IPS DF 4.7 (cell line): ENCODE measurements at regions not wholly inside any gene's neighbourhood (a gene's known extent, or its start where the extent isn't known, plus 50 kb on each side); places are given as distances from the start of the nearest gene placed in this dataset.
A peak's percentile ranks its signal among the peaks of the same experiment; 100 is the strongest.

ENCODE experiments used
- DNase-seq: peaks from one replicate; pipeline ENCODE4 v3.0.0-alpha.2; 2013; ENCODE audit warnings: low spot score; ENCODE audit errors: extremely low read depth

- DNase-seq, result no peak
Measured at GRCh38 chr13:87872813-87873212, 201.6 kb downstream of the SLITRK5 start.

DNA sequence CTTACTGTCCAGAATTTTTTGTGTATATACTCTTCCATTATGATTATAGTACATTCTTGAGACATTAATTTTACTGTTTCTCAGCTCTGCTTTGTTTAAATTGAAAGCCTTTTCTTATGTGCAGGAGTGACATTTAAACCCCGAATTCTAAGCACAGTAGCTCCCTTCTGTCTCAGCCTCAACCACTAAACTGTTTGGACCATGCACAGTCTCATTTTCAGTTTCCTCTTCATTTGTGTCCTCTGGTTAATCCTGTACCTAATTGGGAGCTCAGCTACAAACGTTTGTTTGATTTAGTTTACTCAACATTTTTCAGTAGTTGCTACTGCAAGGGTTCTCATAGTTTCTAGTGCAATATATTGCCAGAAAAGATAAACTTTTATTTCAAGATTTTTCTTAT is 206.3 kb downstream of the SLITRK5 start:
- no peak for DNase-seq

DNA sequence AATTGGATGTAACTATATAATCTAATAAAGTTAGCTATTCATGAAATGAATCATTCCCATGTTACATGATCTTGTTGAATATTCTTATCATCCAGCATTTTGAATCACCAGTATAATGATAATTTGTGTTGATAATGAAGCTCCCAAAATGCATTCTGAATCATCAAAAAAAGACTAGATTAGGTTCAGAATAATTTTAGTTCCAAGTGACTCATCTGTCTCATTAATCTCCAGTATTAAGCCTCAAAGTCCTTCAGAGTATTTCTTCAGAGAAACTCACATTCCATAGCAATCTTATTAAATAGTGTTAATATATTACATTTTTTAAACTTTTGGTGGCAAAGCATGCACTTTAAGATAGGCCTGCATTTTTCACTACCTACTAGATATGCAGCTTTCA is 207.5 kb downstream of the SLITRK5 start:
- no peak for DNase-seq

DNA sequence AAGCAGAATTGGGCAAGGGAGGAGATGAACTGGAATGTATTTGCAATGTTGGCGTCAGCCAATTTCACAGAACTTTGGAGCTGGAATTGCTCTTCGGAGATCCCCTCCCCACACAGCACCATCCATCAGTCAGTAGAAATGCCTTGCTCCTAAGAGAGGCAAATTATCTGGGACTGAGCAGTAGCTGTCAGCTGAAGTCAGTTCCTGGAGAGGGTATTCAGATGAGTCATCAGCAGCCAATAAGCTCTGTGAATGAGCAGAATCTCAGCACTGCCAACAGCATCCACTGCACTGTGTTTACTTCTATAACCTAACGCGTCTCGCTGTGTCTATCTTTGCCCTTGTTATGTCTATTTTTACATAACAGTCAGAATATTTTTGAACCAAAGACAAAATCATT is 213.7 kb downstream of the SLITRK5 start:
- DNase-seq, result peak; percentile 11

DNA sequence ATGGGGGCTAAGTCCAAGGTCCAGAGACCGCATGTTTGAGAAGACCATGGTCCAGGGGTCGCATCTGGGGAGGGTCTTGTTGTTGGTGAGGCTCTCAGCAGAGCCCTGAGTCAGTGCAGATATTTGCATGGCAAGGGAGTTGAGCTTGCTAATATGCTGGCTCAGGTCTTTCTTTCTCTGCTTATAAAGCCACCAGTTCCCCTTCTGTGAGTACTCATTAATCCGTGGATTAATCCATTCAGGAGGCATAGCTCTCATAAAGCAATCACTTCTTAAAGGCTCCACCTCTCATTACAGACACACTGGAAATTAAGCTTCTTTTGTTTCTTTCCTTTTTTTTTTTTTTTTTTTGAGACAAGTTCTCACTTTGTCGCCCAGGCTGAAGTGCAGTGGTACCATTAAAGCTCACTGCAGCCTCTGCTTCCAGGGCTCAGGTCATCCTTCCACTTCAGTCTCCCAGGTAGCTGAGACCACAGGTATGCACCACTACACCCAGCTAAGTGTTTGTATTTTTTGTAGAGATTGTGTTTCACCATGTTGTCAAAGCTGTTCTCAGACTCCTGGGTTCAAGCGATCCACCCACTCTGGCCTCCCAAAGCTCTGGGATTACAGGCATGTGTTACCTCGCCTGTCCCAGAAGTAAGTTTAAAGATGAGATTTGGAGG is 216.4 kb downstream of the SLITRK5 start:
- no peak for DNase-seq

GRCh38 chr13:87889254-87889653 is 218.1 kb downstream of the SLITRK5 start:
- no peak for DNase-seq

- no peak for DNase-seq
Measured at GRCh38 chr13:87893186-87893585, 222.0 kb downstream of the SLITRK5 start.

DNA sequence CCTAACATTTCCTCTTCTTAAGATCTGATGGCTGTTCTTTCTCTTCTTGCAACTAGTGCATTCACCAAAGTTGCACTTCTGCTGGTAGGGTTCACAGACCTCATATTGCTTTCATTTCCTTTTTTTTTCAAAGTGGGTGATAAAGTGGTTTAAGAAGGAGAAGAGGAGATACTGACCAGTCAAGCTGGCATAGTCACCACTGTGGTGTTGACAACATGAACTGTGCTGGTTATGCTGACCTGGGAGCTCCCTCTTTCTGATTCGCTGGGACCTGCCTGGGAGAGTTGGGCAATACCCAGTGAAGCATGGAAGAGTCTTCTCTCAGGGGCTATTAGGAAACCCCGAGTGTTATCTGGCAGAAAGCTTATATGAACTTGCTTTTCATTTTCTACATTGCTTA is 222.9 kb downstream of the SLITRK5 start:
- no peak for DNase-seq

GRCh38 chr13:87903553-87903952 is 232.4 kb downstream of the SLITRK5 start:
- DNase-seq, result no peak

DNA sequence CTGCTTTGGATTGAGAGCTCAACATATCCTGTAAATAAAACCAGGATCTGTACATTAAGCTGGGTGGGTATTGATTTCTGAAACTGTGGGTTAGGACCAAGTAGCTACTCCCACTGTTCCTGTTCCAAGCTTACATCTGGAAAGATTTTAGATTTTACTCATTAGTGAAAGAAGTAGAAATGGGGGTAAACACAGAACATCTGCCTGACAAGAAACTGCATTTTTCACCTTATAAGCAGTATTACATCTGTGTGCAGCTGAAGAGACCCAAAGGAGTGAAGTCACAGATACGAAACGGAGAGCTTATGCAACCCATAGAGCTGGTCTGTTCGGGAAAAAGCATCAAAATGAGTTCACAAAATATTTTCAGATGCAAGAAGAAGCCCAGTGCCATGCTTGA is 235.2 kb downstream of the SLITRK5 start:
- DNase-seq, result no peak

DNA sequence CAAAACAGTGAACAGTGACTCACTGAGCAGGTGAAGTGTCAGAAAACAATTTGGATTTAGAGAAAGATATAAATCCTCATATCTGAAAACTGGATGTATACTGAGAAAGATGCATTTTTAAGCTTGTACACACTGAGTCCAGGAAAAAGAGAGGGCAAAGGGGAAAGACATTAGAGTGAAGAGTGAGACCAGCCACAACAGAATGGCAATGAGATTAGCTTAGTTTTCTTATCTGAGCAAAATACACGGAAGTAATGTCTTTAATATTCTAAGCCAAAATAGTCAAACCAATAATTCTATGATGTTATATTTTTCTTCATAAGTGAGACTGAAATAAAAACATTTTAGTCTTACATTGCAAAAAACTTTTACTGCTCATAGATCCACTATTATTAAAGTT is 236.0 kb downstream of the SLITRK5 start:
- DNase-seq, result no peak

DNA sequence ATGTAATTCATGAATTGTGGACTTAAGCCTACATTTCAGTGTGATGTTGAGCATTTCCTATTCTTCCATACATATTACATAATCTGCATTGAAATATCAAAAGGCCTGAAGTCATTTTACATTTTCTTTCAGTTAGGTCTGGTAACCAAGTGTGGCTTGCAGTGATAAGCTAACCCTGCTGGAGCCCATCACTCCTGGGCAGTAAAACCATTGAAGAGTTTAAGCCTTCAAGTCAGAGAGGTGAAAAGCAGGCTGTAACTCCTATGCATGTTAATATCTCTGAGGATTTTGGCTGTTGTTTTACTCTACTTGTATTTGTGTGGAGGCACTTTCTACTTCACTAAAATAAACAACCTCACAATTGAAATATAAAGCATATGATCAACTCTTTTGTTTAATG is 248.8 kb downstream of the SLITRK5 start:
- no peak for DNase-seq

- DNase-seq, result no peak
Measured at GRCh38 chr13:87923753-87924152, 252.6 kb downstream of the SLITRK5 start.

- no peak for DNase-seq
Measured at GRCh38 chr13:87925006-87925405, 253.8 kb downstream of the SLITRK5 start.

- no peak for DNase-seq
Measured at GRCh38 chr13:87940776-87941175, 269.6 kb downstream of the SLITRK5 start.

- no peak for DNase-seq
Measured at GRCh38 chr13:87941226-87941625, 270.1 kb downstream of the SLITRK5 start.

DNA sequence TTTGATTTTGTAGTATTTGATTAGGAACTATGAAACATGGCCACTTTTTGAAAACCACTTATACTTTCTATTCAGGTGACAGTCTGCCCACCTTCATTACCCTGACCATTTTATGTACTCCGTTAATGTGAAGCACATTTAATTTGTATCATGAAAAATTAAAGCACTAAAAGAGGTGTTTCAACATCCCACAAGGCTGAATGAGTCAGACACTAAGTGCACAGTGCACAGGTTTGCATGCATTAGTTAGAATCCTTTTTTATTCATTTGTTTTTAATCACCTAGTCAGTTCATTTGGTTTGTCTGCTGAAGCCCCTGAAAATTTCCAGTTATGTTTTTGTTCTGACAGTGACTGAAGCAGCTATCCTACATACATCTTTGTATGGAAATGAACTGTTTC is 271.0 kb downstream of the SLITRK5 start:
- DNase-seq, result no peak

- DNase-seq, result no peak
Measured at GRCh38 chr13:87944038-87944437, 272.9 kb downstream of the SLITRK5 start.

GRCh38 chr13:87952377-87952776 is 281.2 kb downstream of the SLITRK5 start:
- no peak for DNase-seq

GRCh38 chr13:87953381-87953780 is 282.2 kb downstream of the SLITRK5 start:
- DNase-seq, result no peak

GRCh38 chr13:87954091-87954490 is 282.9 kb downstream of the SLITRK5 start:
- DNase-seq, result no peak

- no peak for DNase-seq
Measured at GRCh38 chr13:87961546-87961945, 290.4 kb downstream of the SLITRK5 start.

DNA sequence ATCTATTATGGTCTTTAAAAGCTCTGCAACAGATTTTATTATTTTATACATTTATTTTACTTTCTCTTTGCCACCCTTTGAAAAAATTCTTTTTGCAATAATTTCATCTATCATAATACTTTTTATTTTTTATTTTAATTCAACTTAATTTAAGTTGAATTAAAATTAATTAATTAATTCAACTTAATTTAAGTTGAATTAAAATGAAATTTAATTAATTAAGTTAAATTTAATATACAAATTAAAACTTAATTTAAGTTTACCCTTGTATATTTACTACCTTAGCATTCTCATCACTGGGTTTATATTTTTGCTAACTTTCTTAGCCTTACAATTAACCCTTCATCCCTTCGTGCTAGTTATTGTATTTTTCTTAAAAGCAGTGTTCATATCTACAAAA is 301.4 kb downstream of the SLITRK5 start:
- DNase-seq, result no peak

GRCh38 chr13:87975035-87975434 is 303.9 kb downstream of the SLITRK5 start:
- DNase-seq, result no peak
